GM12878 (cell line): ENCODE measurements at regions not wholly inside any gene's neighbourhood (a gene's known extent, or its start where the extent isn't known, plus 50 kb on each side); places are given as distances from the start of the nearest gene placed in this dataset.

Experiments used
- CTCF ChIP-seq, 3 experiments: IDR thresholded peaks in 2 of 3; conservative IDR thresholded peaks in 1 of 3; 2 replicates each; pipeline ENCODE4 v1.5.1; 2011; ENCODE audit warnings: low read depth in 3 of 3, low read length in 3 of 3, mild to moderate bottlenecking in 3 of 3, control low read depth in 2 of 3, moderate library complexity in 2 of 3, inconsistent platforms in 1 of 3, mixed read lengths in 1 of 3; ENCODE audit not compliant: control insufficient read depth in 2 of 3, insufficient read depth in 1 of 3; ENCODE audit errors: extremely low read depth in 1 of 3
- JUND ChIP-seq: IDR thresholded peaks from 2 replicates; pipeline ENCODE4 v1.6.1; 2012; ENCODE audit warnings: low read depth, mild to moderate bottlenecking, low read length, improper control_type of control experiment, moderate library complexity
- MXI1 ChIP-seq: fragments of 150-350 bp; IDR thresholded peaks from 2 replicates; pipeline ENCODE4 v1.6.1; 2011; ENCODE audit warnings: low read depth, mild to moderate bottlenecking, inconsistent platforms, low read length, improper control_type of control experiment
- SIN3A ChIP-seq: IDR thresholded peaks from 2 replicates; pipeline ENCODE4 v1.6.1; 2012; ENCODE audit warnings: low read depth, low read length, improper control_type of control experiment
- SREBF2 ChIP-seq: IDR thresholded peaks from 2 replicates; pipeline ENCODE4 v1.6.1; 2012; ENCODE audit warnings: mild to moderate bottlenecking, low read length
- ZBTB33 ChIP-seq: fragments of 450-650 bp; IDR thresholded peaks from 2 replicates; pipeline ENCODE4 v1.6.1; 2017; ENCODE audit warnings: mild to moderate bottlenecking
- ZNF274 ChIP-seq: IDR thresholded peaks from one replicate; pipeline ENCODE4 v1.8.0; 2011; ENCODE audit not compliant: insufficient read length, insufficient read depth
- TF ChIP-seq, protein P1 (sequence below): IDR thresholded peaks from 2 replicates; pipeline ENCODE4 v1.6.1; 2012; ENCODE audit warnings: low read depth, low read length, improper control_type of control experiment

DNA sequence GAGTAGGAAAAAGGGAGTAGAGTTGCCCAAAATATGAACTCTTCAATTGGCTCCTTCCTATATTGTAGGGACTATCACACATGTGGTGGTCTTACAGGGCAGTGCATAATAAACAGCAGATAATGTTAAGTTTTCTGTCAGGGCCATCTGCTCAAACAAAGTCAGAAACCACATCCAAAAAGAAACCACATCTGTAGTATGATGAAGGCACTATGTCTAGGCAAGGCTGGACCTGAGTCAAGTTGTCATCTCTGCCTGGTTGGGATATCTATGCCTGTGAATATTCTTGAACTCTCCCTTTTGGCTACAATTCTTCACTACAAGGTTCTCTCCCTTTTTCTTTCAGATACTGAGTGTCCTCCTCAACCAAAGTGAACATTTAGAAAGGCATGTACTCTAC lies 109.4 kb upstream of the C1GALT1C1 start:
- no peak for TF ChIP-seq ZNF274
- TF ChIP-seq JUND = no peak
- TF ChIP-seq ZBTB33 = no peak
- TF ChIP-seq MXI1 = no peak
- no peak for TF ChIP-seq CTCF (IDR thresholded peaks at IDR 0.05 in 2 of 3, conservative IDR thresholded peaks at IDR 0.05 in 1 of 3; ENCODE audit: control insufficient read depth in 2 of 3, extremely low read depth in 1 of 3, insufficient read depth in 1 of 3, low read depth in 3 of 3, low read length in 3 of 3)
- TF ChIP-seq SREBF2 = no peak
- TF ChIP-seq, protein P1, sequence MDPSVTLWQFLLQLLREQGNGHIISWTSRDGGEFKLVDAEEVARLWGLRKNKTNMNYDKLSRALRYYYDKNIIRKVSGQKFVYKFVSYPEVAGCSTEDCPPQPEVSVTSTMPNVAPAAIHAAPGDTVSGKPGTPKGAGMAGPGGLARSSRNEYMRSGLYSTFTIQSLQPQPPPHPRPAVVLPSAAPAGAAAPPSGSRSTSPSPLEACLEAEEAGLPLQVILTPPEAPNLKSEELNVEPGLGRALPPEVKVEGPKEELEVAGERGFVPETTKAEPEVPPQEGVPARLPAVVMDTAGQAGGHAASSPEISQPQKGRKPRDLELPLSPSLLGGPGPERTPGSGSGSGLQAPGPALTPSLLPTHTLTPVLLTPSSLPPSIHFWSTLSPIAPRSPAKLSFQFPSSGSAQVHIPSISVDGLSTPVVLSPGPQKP = no peak
- no peak for TF ChIP-seq SIN3A
